Ishikawa (cell line): ENCODE measurements at regions not wholly inside any gene's neighbourhood (a gene's known extent, or its start where the extent isn't known, plus 50 kb on each side); places are given as distances from the start of the nearest gene placed in this dataset.

ENCODE experiments used
- CEBPB ChIP-seq: IDR thresholded peaks from 2 replicates; pipeline ENCODE4 v1.6.1; 2012
- CREB1 ChIP-seq: IDR thresholded peaks from 2 replicates; pipeline ENCODE4 v1.6.1; 2012; ENCODE audit warnings: low read depth
- EGR1 ChIP-seq: IDR thresholded peaks from 2 replicates; pipeline ENCODE4 v1.6.1; 2012
- EP300 ChIP-seq: IDR thresholded peaks from 2 replicates; pipeline ENCODE4 v1.6.1; 2012; ENCODE audit warnings: borderline replicate concordance
- FOXM1 ChIP-seq: IDR thresholded peaks from 2 replicates; pipeline ENCODE4 v1.6.1; 2012; ENCODE audit warnings: low read depth, borderline replicate concordance
- NFIC ChIP-seq: IDR thresholded peaks from 2 replicates; pipeline ENCODE4 v1.6.1; 2012
- RAD21 ChIP-seq: IDR thresholded peaks from 2 replicates; pipeline ENCODE4 v1.6.1; 2012; ENCODE audit warnings: low read depth
- REST ChIP-seq: IDR thresholded peaks from 2 replicates; pipeline ENCODE4 v1.6.1; 2012; ENCODE audit warnings: low read depth, mild to moderate bottlenecking
- TAF1 ChIP-seq: IDR thresholded peaks from 2 replicates; pipeline ENCODE4 v1.6.1; 2012; ENCODE audit warnings: low read depth, mild to moderate bottlenecking
- TCF12 ChIP-seq: IDR thresholded peaks from 2 replicates; pipeline ENCODE4 v1.6.1; 2012; ENCODE audit warnings: low read depth
- TEAD4 ChIP-seq: IDR thresholded peaks from 2 replicates; pipeline ENCODE4 v1.6.1; 2012
- YY1 ChIP-seq: IDR thresholded peaks from 2 replicates; pipeline ENCODE4 v1.6.1; 2012; ENCODE audit warnings: low read depth
- ZBTB7A ChIP-seq: IDR thresholded peaks from 2 replicates; pipeline ENCODE4 v1.6.1; 2012; ENCODE audit warnings: low read depth
- TF ChIP-seq, protein P1 (sequence below): IDR thresholded peaks from 2 replicates; pipeline ENCODE4 v1.6.1; 2012
- TF ChIP-seq, protein P2 (sequence below): IDR thresholded peaks from 2 replicates; pipeline ENCODE4 v1.6.1; 2012

DNA sequence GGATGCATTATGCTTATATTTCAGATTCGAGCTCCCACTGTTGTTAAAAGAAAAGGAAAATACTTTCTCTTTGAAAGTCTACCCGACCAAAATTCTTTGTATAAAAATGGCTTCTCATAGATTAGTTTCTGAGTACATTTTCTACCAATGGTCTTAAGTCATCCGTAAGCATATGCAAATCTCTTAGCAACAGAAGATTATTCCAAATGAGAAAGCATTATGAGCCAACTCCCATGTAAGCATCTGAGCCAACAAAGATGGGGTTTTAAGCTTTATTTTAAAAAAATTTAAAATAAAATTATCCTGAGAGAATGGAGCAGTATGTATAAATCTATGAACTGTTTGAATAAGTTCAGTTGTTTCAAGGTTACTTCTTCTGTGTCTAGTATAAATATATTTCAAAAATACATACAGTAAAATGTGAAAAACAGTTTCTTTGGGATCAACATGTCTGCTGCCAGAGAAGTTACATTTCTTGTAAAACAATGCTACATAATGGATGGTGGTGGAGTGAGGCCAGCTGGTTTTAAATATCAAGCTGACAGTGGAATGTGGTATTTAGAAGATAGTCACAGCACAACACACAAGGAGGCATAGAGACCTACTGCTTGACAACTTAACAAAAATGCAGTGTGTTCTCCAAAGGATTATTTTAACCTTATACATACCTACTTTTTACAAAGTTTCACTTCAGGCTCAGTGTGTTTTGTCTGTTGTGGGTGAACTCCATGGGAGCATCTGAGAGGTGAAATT, 199.5 kb upstream of the DIPK2B start:
- TF ChIP-seq CEBPB (no peak), EGR1 (no peak), TEAD4 (0 out of 2 replicates have a peak, but pooled peaks have one; percentile 28)

GRCh38 chrX:45385757-45386156, 185.1 kb upstream of the DIPK2B start:
- TF ChIP-seq EP300: no peak
- no peak for TF ChIP-seq TAF1
- no peak for TF ChIP-seq CREB1
- TF ChIP-seq EGR1: no peak
- TF ChIP-seq, protein P1, sequence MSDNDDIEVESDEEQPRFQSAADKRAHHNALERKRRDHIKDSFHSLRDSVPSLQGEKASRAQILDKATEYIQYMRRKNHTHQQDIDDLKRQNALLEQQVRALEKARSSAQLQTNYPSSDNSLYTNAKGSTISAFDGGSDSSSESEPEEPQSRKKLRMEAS: no peak
- TF ChIP-seq ZBTB7A: no peak
- no peak for TF ChIP-seq TCF12
- TF ChIP-seq CEBPB: no peak
- no peak for TF ChIP-seq FOXM1
- TF ChIP-seq REST: no peak
- TF ChIP-seq NFIC: no peak
- TF ChIP-seq, protein P2, sequence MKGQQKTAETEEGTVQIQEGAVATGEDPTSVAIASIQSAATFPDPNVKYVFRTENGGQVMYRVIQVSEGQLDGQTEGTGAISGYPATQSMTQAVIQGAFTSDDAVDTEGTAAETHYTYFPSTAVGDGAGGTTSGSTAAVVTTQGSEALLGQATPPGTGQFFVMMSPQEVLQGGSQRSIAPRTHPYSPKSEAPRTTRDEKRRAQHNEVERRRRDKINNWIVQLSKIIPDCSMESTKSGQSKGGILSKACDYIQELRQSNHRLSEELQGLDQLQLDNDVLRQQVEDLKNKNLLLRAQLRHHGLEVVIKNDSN: no peak
- no peak for TF ChIP-seq TEAD4

DNA sequence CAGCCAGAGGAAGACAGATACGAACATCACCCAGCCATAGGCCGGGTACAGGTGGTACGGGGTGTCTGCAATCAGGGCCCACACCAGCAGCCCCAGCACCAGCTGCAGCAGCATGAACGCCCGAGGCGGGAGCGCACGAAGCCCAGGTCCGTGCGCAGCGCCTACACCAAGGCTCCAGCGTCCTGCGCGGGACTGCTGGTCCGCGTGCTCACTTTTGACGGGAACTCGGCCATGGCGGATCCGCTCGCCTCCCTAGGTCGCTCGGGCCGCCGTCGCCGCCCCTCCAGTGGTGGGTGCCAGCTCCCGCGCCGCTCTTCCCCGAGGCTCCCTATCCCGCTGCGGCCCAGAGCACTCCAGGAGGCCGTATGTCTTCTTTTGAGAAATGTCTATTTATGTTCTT, 181.2 kb upstream of the DIPK2B start:
- TF ChIP-seq, protein P1: no peak
- TF ChIP-seq REST (no peak), TAF1 (no peak), TEAD4 (no peak), YY1 (no peak), RAD21 (no peak), ZBTB7A (no peak)

DNA sequence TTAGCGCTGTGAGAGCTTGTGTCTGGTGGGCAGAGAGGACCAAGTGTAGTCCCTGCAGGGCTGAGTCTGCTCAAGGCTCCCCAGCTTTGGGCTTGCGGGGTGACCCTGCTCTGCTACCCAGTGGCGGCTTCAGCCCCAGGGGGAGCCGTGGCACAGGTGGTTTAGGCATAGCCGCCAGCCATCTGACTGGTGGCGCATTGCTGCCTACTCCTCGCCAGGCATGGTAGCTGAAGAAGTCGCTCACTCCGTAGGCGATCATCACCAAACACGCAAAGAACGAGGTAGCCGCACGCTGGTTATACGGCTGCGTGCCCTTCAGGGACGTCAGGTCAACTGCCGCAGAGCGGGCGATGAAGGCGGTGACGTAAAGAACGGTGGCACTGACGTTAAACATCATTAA, 180.7 kb upstream of the DIPK2B start:
- TF ChIP-seq, protein P2: no peak
- no peak for TF ChIP-seq TEAD4
- TF ChIP-seq RAD21: no peak
- no peak for TF ChIP-seq EP300
- TF ChIP-seq CEBPB: no peak
- TF ChIP-seq FOXM1: no peak

DNA sequence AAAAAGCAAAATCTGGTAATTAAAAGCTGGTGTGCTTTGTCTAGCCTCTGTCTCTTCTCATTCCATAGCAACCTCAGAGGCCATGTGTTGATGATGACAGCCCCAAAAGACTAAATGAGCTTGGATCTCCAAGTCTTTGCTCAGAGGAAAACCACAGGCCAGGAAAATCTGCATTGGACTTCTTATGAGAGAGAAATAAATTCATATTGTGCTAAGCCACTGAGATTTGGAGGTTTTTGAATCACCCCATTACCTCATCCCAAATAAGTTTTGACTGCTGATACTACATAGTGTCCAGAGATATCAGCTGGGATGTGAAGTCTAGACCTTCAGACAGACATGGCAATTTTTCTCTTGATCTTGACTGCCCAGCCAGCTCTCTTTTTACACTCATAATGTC, 178.6 kb upstream of the DIPK2B start:
- TF ChIP-seq RAD21 (no peak), TAF1 (no peak), EP300 (no peak), EGR1 (no peak), CREB1 (no peak), NFIC (no peak), FOXM1 (no peak)
- TF ChIP-seq, protein P1: no peak
- TF ChIP-seq, protein P2: no peak

DNA sequence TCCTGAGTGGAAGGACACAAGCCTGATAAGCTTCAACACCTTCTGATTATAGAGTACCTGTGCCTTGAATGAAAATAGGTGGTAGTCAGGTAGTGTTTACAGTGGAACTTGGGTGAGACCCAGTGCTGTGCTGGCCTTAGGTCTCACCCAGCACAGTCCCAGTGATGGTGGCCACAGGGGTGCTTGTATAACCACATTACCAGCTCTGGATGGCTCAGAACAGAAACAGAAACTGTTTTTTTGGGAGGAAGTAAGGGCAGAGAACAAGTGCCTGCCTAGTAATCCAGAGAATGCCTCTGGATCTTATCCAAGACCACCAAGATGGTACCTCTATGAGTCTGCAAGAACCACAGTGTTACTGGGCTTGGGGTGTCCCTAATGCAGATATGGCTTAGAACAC, 171.5 kb upstream of the DIPK2B start:
- TF ChIP-seq RAD21 (no peak), CEBPB (no peak)
